ENCODE measurements at regions not wholly inside any gene's neighbourhood (a gene's known extent, or its start where the extent isn't known, plus 50 kb on each side); places are given as distances from the start of the nearest gene placed in this dataset.

- TF ChIP-seq, protein P1, sequence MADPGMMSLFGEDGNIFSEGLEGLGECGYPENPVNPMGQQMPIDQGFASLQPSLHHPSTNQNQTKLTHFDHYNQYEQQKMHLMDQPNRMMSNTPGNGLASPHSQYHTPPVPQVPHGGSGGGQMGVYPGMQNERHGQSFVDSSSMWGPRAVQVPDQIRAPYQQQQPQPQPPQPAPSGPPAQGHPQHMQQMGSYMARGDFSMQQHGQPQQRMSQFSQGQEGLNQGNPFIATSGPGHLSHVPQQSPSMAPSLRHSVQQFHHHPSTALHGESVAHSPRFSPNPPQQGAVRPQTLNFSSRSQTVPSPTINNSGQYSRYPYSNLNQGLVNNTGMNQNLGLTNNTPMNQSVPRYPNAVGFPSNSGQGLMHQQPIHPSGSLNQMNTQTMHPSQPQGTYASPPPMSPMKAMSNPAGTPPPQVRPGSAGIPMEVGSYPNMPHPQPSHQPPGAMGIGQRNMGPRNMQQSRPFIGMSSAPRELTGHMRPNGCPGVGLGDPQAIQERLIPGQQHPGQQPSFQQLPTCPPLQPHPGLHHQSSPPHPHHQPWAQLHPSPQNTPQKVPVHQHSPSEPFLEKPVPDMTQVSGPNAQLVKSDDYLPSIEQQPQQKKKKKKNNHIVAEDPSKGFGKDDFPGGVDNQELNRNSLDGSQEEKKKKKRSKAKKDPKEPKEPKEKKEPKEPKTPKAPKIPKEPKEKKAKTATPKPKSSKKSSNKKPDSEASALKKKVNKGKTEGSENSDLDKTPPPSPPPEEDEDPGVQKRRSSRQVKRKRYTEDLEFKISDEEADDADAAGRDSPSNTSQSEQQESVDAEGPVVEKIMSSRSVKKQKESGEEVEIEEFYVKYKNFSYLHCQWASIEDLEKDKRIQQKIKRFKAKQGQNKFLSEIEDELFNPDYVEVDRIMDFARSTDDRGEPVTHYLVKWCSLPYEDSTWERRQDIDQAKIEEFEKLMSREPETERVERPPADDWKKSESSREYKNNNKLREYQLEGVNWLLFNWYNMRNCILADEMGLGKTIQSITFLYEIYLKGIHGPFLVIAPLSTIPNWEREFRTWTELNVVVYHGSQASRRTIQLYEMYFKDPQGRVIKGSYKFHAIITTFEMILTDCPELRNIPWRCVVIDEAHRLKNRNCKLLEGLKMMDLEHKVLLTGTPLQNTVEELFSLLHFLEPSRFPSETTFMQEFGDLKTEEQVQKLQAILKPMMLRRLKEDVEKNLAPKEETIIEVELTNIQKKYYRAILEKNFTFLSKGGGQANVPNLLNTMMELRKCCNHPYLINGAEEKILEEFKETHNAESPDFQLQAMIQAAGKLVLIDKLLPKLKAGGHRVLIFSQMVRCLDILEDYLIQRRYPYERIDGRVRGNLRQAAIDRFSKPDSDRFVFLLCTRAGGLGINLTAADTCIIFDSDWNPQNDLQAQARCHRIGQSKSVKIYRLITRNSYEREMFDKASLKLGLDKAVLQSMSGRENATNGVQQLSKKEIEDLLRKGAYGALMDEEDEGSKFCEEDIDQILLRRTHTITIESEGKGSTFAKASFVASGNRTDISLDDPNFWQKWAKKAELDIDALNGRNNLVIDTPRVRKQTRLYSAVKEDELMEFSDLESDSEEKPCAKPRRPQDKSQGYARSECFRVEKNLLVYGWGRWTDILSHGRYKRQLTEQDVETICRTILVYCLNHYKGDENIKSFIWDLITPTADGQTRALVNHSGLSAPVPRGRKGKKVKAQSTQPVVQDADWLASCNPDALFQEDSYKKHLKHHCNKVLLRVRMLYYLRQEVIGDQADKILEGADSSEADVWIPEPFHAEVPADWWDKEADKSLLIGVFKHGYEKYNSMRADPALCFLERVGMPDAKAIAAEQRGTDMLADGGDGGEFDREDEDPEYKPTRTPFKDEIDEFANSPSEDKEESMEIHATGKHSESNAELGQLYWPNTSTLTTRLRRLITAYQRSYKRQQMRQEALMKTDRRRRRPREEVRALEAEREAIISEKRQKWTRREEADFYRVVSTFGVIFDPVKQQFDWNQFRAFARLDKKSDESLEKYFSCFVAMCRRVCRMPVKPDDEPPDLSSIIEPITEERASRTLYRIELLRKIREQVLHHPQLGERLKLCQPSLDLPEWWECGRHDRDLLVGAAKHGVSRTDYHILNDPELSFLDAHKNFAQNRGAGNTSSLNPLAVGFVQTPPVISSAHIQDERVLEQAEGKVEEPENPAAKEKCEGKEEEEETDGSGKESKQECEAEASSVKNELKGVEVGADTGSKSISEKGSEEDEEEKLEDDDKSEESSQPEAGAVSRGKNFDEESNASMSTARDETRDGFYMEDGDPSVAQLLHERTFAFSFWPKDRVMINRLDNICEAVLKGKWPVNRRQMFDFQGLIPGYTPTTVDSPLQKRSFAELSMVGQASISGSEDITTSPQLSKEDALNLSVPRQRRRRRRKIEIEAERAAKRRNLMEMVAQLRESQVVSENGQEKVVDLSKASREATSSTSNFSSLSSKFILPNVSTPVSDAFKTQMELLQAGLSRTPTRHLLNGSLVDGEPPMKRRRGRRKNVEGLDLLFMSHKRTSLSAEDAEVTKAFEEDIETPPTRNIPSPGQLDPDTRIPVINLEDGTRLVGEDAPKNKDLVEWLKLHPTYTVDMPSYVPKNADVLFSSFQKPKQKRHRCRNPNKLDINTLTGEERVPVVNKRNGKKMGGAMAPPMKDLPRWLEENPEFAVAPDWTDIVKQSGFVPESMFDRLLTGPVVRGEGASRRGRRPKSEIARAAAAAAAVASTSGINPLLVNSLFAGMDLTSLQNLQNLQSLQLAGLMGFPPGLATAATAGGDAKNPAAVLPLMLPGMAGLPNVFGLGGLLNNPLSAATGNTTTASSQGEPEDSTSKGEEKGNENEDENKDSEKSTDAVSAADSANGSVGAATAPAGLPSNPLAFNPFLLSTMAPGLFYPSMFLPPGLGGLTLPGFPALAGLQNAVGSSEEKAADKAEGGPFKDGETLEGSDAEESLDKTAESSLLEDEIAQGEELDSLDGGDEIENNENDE (IDR thresholded peaks at IDR 0.05; ENCODE audit: insufficient replicate concordance, low read length): no peak
These were observed 158.9 kb upstream of the MEIS1 start (continued) for GRCh38 chr2:66275984-66276383.
